HG03460 (cell line): ENCODE measurements at regions not wholly inside any gene's neighbourhood (a gene's known extent, or its start where the extent isn't known, plus 50 kb on each side); places are given as distances from the start of the nearest gene placed in this dataset.

Source experiments
- ATAC-seq: cut with Tn5 transposase; IDR thresholded peaks from one replicate; pipeline ENCODE4 v1.9.1; 2021; ENCODE audit not compliant: unreplicated experiment

DNA sequence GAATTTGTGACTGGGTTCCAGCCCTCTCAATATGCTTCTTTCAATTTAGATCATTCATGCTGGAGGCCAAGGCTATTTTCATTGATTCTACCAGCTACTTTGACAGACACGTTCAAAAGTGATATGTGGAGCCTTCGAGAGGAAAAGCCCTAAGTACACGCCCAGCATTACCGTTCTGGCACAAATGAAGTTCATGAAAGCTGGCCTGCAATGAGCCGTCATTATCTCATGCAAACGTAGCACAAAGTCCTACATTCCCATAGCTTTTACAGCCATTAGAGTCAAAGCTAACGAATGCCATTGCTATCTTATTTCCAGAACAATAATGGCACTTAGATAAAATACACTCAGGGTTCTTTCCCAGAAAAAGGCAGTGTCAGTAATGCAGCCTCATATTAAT is 1237.6 kb downstream of the EFNB2 start:
- ATAC-seq, result no peak

DNA sequence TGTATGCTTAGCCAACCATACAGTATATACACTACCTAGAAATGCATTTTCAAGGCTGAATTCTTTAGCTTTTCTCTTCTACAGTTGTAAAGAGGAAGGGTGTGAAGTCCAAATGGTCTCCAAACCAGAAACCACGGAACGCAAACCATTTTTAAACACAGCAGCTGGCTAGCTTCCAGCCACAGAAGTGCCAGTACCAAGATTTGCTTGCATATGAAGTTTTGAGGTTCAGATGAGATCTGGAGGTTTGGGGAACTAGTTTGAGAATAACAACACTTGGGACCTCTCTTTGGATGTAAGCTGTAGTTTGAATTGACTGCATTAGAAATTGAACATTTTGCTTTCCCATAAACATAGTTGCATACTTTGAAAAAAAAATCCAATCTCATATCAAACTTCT is 1243.5 kb downstream of the EFNB2 start:
- ATAC-seq, result no peak

GRCh38 chr13:105290596-105290995 is 1244.9 kb downstream of the EFNB2 start:
- ATAC-seq, result no peak

DNA sequence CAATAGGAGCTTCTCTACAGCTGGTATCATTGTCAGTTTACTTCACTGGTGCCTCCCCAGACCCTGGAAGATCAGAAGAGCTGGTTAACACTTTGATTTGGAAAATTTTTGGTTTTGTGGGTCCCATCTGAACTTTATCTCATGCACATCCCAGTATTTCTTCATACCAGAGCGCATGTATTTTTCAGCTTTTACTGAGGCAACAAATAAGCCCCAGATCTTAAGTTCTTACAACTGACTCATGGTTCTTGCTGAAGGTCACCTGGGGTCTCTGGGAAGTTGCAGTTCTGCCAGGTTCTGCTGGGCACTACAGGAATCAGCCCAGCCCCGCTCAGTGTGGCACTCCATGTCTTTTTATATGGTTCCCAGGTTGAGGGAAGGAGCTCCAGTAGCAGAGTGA is 1249.9 kb downstream of the EFNB2 start:
- no peak for ATAC-seq

GRCh38 chr13:105282406-105283285 is 1252.8 kb downstream of the EFNB2 start:
- no peak for ATAC-seq

- ATAC-seq, result no peak
These were observed 1256.5 kb downstream of the EFNB2 start for GRCh38 chr13:105278943-105279381.

- no peak for ATAC-seq
These were observed 1258.9 kb downstream of the EFNB2 start for GRCh38 chr13:105276571-105276970.

DNA sequence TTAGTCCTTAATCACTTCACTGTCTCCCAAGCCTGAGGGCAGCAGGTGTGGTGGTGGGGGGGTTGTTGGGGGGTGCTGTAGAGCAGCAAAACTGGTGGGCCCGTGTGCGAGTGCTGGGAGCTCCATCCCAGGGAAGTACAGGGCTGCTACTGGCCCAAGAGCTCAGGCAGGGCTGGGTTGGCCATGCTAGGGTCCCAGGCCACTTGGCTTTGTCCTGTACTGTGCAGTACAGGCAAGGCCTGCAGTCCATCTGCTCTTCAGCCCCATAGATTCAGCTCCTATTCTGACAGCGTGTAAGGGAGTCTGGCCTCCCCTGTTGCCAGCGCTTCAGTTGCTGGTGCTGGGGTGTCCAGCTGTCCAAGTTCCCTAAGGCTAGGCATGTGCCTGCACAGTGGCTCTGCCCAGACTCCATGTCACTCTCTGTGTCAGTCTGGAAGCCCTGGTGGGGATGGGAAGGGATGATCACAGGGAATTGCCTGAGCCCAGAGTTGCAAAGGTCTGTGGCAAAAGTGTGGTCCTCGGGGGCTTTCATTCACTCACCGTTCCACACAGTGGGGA is 1261.7 kb downstream of the EFNB2 start:
- no peak for ATAC-seq

GRCh38 chr13:105272660-105273631 is 1262.5 kb downstream of the EFNB2 start:
- ATAC-seq, result no peak

DNA sequence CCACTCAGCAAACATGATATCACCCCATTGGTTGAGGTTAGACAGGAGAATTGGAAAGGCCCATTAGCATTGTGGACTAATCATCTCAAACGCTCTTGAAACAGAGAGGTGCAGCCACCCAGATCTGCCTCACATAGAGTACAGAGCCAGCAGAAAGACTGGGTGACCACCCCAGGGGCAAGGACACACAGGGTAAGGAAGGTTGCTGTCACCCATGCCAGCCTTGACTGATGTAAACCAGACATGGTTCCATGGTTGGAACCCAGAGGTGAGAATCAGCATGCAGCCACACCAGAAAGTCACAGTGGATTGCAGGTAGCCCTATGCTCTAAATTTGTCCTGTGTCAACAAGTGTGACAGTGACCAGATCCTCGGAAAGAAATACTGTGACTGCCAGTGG is 1268.8 kb downstream of the EFNB2 start:
- no peak for ATAC-seq

GRCh38 chr13:105262579-105262978 is 1272.9 kb downstream of the EFNB2 start:
- ATAC-seq, result no peak

GRCh38 chr13:105259426-105259825 is 1276.0 kb downstream of the EFNB2 start:
- ATAC-seq, result no peak

GRCh38 chr13:105255472-105255871 is 1280.0 kb downstream of the EFNB2 start:
- ATAC-seq, result no peak

- ATAC-seq, result no peak
These were observed 1284.2 kb downstream of the EFNB2 start for GRCh38 chr13:105251293-105251692.

DNA sequence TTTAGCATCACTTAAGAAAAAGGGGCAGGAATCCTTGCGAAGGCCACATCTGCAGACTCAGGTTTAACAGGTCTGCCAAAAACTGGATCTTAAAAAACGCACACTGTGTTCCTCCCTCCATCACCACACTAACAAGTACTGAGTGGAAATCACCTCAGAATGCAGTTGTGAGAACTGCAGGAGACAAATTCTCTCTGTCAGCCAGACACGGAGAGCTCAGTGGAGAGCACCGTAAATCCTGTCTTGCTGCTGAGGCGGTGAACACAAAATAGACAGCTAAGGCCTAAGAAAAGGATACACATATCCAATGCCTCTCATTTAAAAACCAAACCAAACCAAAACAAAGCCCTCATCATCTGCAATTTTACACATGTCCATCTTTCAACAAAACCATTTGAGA is 1287.6 kb downstream of the EFNB2 start:
- no peak for ATAC-seq

- ATAC-seq, result no peak
These were observed 1295.1 kb downstream of the EFNB2 start for GRCh38 chr13:105240371-105240770.

- no peak for ATAC-seq
These were observed 1303.0 kb downstream of the EFNB2 start for GRCh38 chr13:105232439-105232838.

- ATAC-seq, result no peak
These were observed 1303.5 kb downstream of the EFNB2 start for GRCh38 chr13:105232006-105232405.

- ATAC-seq, result no peak
These were observed 1303.9 kb downstream of the EFNB2 start for GRCh38 chr13:105231579-105231978.

- no peak for ATAC-seq
These were observed 1314.6 kb downstream of the EFNB2 start for GRCh38 chr13:105220881-105221280.

DNA sequence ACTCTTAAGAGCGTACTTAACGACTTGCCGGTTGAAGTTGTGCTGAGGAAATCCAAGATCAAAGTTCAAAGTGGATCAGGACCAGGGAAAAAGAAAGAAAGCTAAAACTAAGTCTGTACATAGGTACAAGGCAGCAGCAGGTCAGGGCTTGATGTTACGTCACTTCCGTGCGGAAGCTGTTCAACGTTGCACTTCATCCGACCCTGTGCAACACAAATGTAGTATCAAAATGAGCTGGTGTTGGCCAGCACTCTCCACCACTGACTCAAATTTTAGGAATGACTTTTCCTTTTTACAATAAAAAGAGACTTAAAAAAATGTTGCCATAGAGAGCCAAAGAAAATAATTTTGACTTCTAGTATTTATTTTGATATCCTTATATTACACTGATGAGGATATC is 1315.4 kb downstream of the EFNB2 start:
- ATAC-seq, result no peak
